GM21390 (cell line): ENCODE measurements at regions not wholly inside any gene's neighbourhood (a gene's known extent, or its start where the extent isn't known, plus 50 kb on each side); places are given as distances from the start of the nearest gene placed in this dataset.

Experiments
- ATAC-seq: cut with Tn5 transposase; IDR thresholded peaks from one replicate; pipeline ENCODE4 v1.9.1; 2021; ENCODE audit not compliant: unreplicated experiment

GRCh38 chr18:76579301-76579695 is 84.3 kb upstream of the ZNF516 start:
- no peak for ATAC-seq

- no peak for ATAC-seq
These were observed 83.7 kb upstream of the ZNF516 start for GRCh38 chr18:76578571-76579300.

- ATAC-seq: no peak
These were observed 78.4 kb upstream of the ZNF516 start for GRCh38 chr18:76573325-76574025.

- ATAC-seq: no peak
These were observed 77.6 kb upstream of the ZNF516 start for GRCh38 chr18:76572518-76573247.

DNA sequence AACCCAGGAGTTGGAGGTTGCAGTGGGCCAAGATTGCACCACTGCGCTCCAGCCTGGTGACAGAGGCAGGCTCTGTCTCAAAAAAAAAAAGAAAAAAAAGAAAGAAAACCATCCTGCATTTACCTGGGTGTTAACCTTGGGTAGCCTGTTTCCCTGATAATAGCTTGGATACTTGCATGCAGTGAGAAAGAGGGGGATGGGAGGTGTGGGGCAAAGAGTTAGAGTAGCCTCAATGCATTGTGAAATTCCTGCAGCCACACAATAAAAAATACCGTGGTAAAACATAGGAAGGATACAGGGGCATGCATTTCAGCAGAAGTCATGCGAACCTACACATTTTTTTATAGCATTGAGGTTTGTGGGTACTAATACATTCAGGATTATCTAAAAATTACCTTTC is 76.6 kb upstream of the ZNF516 start:
- ATAC-seq: no peak

- no peak for ATAC-seq
These were observed 75.8 kb upstream of the ZNF516 start for GRCh38 chr18:76570856-76571255.

GRCh38 chr18:76569644-76570419 is 74.8 kb upstream of the ZNF516 start:
- ATAC-seq: no peak

DNA sequence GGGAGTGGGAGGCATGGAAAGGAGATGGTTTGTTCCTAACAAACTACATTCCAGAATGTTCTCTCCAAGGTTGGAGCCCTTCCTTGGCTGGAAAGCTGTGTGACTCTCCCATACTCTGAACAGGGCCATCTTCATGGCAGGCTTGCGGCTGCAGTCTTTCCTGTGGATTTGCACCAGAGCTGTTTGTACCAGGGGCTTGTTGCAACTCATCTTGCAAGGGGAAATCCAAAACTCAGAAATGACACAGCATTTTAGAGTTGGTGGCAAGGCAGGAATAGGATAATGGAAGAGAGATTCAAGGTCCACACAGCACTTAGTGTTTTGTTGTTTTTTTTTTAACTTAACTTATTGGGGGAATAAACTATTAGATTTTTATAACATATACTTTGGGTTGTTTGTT is 73.7 kb upstream of the ZNF516 start:
- ATAC-seq: no peak

- ATAC-seq: no peak
These were observed 72.9 kb upstream of the ZNF516 start for GRCh38 chr18:76567835-76568445.

GRCh38 chr18:76566987-76567386 is 71.9 kb upstream of the ZNF516 start:
- no peak for ATAC-seq

GRCh38 chr18:76565238-76566173 is 70.5 kb upstream of the ZNF516 start:
- no peak for ATAC-seq

- ATAC-seq: no peak
These were observed 69.7 kb upstream of the ZNF516 start for GRCh38 chr18:76564655-76565237.

DNA sequence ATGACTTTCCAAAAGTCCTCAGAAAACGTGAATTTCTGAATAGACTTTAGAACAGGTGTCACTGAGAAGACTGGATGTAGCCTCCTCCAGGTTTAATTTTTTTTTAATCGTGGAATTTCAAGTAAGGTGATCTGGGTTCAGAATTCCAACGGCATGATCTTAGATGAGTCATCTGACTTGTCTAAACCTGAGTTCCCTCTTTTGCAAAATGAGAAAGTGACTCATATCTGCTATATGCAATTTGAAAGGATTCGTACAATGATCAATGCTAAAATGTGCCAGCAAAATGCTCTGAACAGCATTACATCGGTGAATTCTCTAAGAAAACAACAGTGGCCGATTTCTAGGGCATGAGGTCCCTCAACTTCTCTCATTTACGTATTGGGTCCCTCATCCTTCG is 69.1 kb upstream of the ZNF516 start:
- ATAC-seq: no peak

GRCh38 chr18:76562286-76563122 is 67.5 kb upstream of the ZNF516 start:
- ATAC-seq: no peak

DNA sequence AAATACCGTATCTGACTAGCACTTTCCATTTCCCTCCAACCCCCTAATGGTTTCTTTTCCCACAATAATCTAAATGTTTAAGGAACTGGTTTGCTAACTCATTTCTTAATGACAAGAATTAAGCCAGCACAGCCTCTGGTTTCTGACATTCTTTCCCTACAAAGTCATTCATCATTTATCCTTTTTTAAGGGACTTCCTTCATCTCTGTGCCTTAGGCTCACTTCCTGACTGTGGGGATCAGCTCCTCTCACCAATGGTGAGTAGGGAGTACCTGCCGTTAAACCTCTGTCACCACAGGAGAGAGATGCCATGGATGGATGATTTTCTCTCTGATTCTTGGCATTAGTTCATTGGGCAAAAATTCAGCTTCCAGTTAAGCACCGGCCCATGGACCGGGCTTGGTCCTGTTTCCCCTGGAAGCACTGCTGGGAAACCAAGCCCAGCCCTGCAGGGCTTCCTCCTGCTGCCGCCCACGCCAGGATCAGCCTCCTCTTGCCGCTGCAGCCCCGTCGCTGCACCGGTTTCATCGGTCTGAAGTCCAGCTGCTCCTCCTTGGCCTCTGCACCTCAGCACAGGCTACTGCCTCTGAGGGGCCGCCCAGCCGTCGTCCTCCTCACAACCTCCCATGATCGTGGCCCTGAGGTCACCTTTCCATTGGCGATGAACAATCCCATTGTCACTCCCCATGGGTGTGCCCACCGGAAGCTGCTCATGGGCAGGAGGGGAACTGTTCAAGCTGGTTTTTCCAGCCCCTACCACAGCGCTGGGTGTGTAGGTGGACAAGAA is 64.0 kb upstream of the ZNF516 start:
- ATAC-seq: no peak

DNA sequence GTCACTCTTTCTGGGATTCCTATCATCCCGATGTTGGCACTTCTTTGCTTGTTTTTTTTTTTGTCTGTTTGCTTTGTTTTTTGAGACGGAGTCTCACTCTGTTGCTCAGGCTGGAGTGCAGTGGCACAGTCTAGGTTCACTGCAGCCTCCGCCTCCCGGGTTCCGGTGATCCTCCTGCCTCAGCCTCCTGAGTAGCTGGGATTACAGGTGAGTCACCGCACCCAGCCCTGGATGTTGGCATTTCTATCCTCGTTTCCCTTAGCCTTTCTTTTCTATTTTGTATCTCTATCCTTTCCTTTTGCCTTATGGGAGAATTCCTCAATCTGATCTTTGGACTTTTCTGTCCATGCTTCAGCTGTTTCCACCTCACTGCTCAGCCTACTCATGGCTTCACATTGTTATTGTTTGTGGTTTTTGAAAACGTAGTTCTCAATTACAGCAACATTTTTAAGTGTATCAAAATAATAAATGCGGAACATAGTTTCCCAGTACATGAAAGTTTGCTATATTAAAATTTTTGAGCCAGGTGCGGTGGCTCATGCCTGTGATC is 62.1 kb upstream of the ZNF516 start:
- ATAC-seq: no peak

- no peak for ATAC-seq
These were observed 59.6 kb upstream of the ZNF516 start for GRCh38 chr18:76554547-76555222.
